ENCODE measurements at regions not wholly inside any gene's neighbourhood (a gene's known extent, or its start where the extent isn't known, plus 50 kb on each side); places are given as distances from the start of the nearest gene placed in this dataset.

GRCh38 chr15:81516012-81516411, 142.0 kb upstream of the TMC3 start:
- Histone ChIP-seq H3K27ac (ENCODE audit: insufficient read length, low read depth, low read length) (no peak overlapping the region), H3K23me2 (ENCODE audit: insufficient read length, low read depth, low read length, poor library complexity, severe bottlenecking) (no peaks in the 10 kb centered on the region), H3K56ac (ENCODE audit: insufficient read length, low read depth, low read length) (no peak overlapping the region), H3K4me2 (ENCODE audit: insufficient read depth, insufficient read length, low read length) (no peak overlapping the region), H3K9ac (ENCODE audit: extremely low read depth, insufficient read length, low read length) (no peak overlapping the region), H2BK20ac (ENCODE audit: low read depth, low read length, poor library complexity, severe bottlenecking) (no peak overlapping the region), H3K23ac (ENCODE audit: insufficient read length, low read depth, low read length) (no peak overlapping the region), H2BK15ac (ENCODE audit: low read depth, low read length) (no peak overlapping the region), H3K27me3 (ENCODE audit: insufficient read depth, low read length) (no peaks in the 10 kb centered on the region), H4K5ac (ENCODE audit: insufficient read length, low read depth, low read length) (no peak overlapping the region), H3K4ac (ENCODE audit: low read depth, low read length) (no peak overlapping the region), H3K14ac (ENCODE audit: insufficient read depth, low read length) (no peak overlapping the region), H3K9me3 (ENCODE audit: control insufficient read depth, low read depth, low read length) (no peaks in the 10 kb centered on the region), H4K8ac (replicated peaks; ENCODE audit: insufficient read length, low read depth, low read length) (no peak overlapping the region), H4K91ac (ENCODE audit: insufficient read length, low read depth, low read length) (no peak overlapping the region), H3K18ac (ENCODE audit: insufficient read length, low read depth, low read length) (no peak overlapping the region), H3K79me2 (ENCODE audit: insufficient read depth, low read length) (no peaks in the 10 kb centered on the region), H3T11ph (ENCODE audit: low read length) (no peak overlapping the region), H3K79me1 (ENCODE audit: insufficient read depth, low read depth, low read length, poor library complexity, severe bottlenecking) (no peaks in the 10 kb centered on the region), H2BK5ac (ENCODE audit: insufficient read length, low read length) (no peak overlapping the region), H2AK5ac (ENCODE audit: insufficient read length, low read length) (no peak overlapping the region), H2AFZ (ENCODE audit: low read length) (no peak overlapping the region), H2BK120ac (ENCODE audit: low read depth, low read length, poor library complexity, severe bottlenecking) (no peak overlapping the region), H3K4me1 (ENCODE audit: insufficient read depth, low read length) (no peaks in the 10 kb centered on the region), H4K20me1 (ENCODE audit: control insufficient read depth, insufficient read depth, insufficient read length) (no peaks in the 10 kb centered on the region), H2BK12ac (ENCODE audit: insufficient read length, low read depth, low read length) (no peak overlapping the region)
- H3K4me3 Mint-ChIP-seq: no peak overlapping the region
- H3K27me3 Mint-ChIP-seq (ENCODE audit: low read depth): no peaks in the 10 kb centered on the region
- no peaks in the 10 kb centered on the region for H3K9me3 Mint-ChIP-seq
- no peak overlapping the region for H3K27ac Mint-ChIP-seq
- no peak for TF ChIP-seq CTCF (conservative IDR thresholded peaks at IDR 0.05)
- H3K4me1 Mint-ChIP-seq: no peaks in the 10 kb centered on the region
- DNase-seq: no peak
- no peaks in the 10 kb centered on the region for H3K36me3 Mint-ChIP-seq (ENCODE audit: insufficient read depth in 1 of 3, low read depth in 3 of 3)

All from H9 (cell line).